HL-60 (cell line): ENCODE measurements at regions not wholly inside any gene's neighbourhood (a gene's known extent, or its start where the extent isn't known, plus 50 kb on each side); places are given as distances from the start of the nearest gene placed in this dataset.

Experiments used
- CTCF ChIP-seq: IDR thresholded peaks from one replicate; pipeline ENCODE4 v1.5.1; 2011; ENCODE audit warnings: low read length, control low read depth, inconsistent platforms; ENCODE audit not compliant: insufficient read depth
- GABPA ChIP-seq: IDR thresholded peaks from 2 replicates; pipeline ENCODE4 v1.6.1; 2012; ENCODE audit warnings: low read depth
- POLR2AphosphoS5 ChIP-seq: IDR thresholded peaks from 2 replicates; pipeline ENCODE4 v1.6.1; 2012; ENCODE audit warnings: low read depth
- REST ChIP-seq: IDR thresholded peaks from 2 replicates; pipeline ENCODE4 v1.6.1; 2012; ENCODE audit warnings: low read depth; ENCODE audit not compliant: insufficient replicate concordance

- TF ChIP-seq REST (no peak), CTCF (no peak), GABPA (no peak), POLR2AphosphoS5 (no peak)
Measured at GRCh38 chr5:154690488-154690887, 64.7 kb upstream of the LARP1 start.
